ENCODE measurements at regions not wholly inside any gene's neighbourhood (a gene's known extent, or its start where the extent isn't known, plus 50 kb on each side); places are given as distances from the start of the nearest gene placed in this dataset.
A peak's percentile ranks its signal among the peaks of the same experiment; 100 is the strongest.

DNA sequence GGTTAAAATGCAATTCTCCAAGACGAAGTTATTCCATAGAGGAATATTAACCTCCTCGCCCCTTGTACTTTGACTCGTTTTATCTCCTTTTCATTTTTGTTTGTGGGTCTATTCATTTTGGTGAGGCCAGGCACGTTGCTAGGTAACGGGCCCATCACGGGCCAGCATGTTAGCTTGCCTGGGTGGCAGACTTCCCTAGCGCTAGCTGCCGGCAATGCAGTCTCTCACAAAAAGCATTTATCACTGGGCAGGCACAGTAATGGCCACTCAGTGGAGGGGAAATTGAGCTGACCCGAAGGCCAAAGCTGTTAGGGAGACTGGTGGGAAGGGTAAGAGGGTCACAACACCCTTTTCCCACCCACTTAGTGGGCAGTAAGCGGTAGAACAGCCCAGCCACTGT lies 234.4 kb upstream of the FOXD3 start:
- no peak overlapping the region for H3K27ac ChIP-seq (ENCODE audit: low read length)
- TF ChIP-seq MXI1 (conservative IDR thresholded peaks at IDR 0.05; ENCODE audit: poor library complexity, severe bottlenecking) (no peak), RAD21 (conservative IDR thresholded peaks at IDR 0.05) (peak; percentile 15)
- TF ChIP-seq, protein P1, sequence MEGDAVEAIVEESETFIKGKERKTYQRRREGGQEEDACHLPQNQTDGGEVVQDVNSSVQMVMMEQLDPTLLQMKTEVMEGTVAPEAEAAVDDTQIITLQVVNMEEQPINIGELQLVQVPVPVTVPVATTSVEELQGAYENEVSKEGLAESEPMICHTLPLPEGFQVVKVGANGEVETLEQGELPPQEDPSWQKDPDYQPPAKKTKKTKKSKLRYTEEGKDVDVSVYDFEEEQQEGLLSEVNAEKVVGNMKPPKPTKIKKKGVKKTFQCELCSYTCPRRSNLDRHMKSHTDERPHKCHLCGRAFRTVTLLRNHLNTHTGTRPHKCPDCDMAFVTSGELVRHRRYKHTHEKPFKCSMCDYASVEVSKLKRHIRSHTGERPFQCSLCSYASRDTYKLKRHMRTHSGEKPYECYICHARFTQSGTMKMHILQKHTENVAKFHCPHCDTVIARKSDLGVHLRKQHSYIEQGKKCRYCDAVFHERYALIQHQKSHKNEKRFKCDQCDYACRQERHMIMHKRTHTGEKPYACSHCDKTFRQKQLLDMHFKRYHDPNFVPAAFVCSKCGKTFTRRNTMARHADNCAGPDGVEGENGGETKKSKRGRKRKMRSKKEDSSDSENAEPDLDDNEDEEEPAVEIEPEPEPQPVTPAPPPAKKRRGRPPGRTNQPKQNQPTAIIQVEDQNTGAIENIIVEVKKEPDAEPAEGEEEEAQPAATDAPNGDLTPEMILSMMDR (IDR thresholded peaks at IDR 0.05; ENCODE audit: poor library complexity, severe bottlenecking), result peak; percentile 60
- TF ChIP-seq, protein P2, sequence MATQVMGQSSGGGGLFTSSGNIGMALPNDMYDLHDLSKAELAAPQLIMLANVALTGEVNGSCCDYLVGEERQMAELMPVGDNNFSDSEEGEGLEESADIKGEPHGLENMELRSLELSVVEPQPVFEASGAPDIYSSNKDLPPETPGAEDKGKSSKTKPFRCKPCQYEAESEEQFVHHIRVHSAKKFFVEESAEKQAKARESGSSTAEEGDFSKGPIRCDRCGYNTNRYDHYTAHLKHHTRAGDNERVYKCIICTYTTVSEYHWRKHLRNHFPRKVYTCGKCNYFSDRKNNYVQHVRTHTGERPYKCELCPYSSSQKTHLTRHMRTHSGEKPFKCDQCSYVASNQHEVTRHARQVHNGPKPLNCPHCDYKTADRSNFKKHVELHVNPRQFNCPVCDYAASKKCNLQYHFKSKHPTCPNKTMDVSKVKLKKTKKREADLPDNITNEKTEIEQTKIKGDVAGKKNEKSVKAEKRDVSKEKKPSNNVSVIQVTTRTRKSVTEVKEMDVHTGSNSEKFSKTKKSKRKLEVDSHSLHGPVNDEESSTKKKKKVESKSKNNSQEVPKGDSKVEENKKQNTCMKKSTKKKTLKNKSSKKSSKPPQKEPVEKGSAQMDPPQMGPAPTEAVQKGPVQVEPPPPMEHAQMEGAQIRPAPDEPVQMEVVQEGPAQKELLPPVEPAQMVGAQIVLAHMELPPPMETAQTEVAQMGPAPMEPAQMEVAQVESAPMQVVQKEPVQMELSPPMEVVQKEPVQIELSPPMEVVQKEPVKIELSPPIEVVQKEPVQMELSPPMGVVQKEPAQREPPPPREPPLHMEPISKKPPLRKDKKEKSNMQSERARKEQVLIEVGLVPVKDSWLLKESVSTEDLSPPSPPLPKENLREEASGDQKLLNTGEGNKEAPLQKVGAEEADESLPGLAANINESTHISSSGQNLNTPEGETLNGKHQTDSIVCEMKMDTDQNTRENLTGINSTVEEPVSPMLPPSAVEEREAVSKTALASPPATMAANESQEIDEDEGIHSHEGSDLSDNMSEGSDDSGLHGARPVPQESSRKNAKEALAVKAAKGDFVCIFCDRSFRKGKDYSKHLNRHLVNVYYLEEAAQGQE (IDR thresholded peaks at IDR 0.05; ENCODE audit: borderline replicate concordance), result no peak

DNA sequence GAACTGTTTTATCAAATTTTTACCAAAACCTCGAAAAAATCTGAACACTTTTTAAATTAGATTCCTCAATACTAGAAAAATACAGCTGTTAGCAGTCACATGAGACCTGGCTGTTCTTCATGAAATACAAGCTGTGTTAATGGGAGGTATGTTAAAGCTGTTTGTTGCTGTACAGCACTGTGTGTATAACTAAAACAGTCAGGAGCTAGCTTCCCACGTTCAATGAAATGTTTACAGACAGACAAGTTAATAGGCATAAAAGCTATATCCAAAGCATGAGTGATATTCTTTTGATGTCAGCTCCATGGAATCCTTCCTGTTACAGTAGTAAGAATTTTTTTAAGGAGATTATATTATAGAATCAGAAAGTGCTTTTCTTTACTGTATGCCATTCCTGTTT lies 223.2 kb upstream of the FOXD3 start:
- H3K4me3 ChIP-seq (ENCODE audit: low read length), result no peak overlapping the region
- H3K27me3 ChIP-seq (ENCODE audit: insufficient read depth, low read depth, low read length), result no peaks in the 10 kb centered on the region

More for the DNA sequence above, 234.4 kb upstream of the FOXD3 start:
- H3K9me3 ChIP-seq (ENCODE audit: low read length), result no peaks in the 10 kb centered on the region
- no peak overlapping the region for H2AFZ ChIP-seq (ENCODE audit: low read depth, low read length)
- no peaks in the 10 kb centered on the region for H3K27me3 ChIP-seq (ENCODE audit: insufficient read depth, low read depth, low read length)
- no peaks in the 10 kb centered on the region for H3F3A ChIP-seq (ENCODE audit: insufficient read depth, low read length, poor library complexity, severe bottlenecking)
- H3K36me3 ChIP-seq (ENCODE audit: insufficient read depth, low read length), result no peaks in the 10 kb centered on the region
- no peak overlapping the region for H3K9ac ChIP-seq (ENCODE audit: low read length)
- no peak overlapping the region for H3K4me3 ChIP-seq (ENCODE audit: low read length)
- no peaks in the 10 kb centered on the region for H3K9me2 ChIP-seq (ENCODE audit: insufficient read depth, low read length)
- H3K79me2 ChIP-seq (replicated peaks; ENCODE audit: insufficient read depth, low read length), result no peaks in the 10 kb centered on the region
- H4K20me1 ChIP-seq (ENCODE audit: insufficient read depth), result no peaks in the 10 kb centered on the region
- H3K4me2 ChIP-seq (ENCODE audit: low read length), result no peak overlapping the region

More for the DNA sequence above, 223.2 kb upstream of the FOXD3 start:
- Histone ChIP-seq H3K27ac (ENCODE audit: low read length) (no peak overlapping the region), H3K4me2 (ENCODE audit: low read length) (no peak overlapping the region), H3K9ac (ENCODE audit: low read length) (no peak overlapping the region), H3F3A (ENCODE audit: insufficient read depth, low read length, poor library complexity, severe bottlenecking) (no peaks in the 10 kb centered on the region), H3K36me3 (ENCODE audit: insufficient read depth, low read length) (no peaks in the 10 kb centered on the region), H4K20me1 (ENCODE audit: insufficient read depth) (no peaks in the 10 kb centered on the region), H3K79me2 (replicated peaks; ENCODE audit: insufficient read depth, low read length) (no peaks in the 10 kb centered on the region), H2AFZ (ENCODE audit: low read depth, low read length) (no peak overlapping the region), H3K9me3 (ENCODE audit: low read length) (no peaks in the 10 kb centered on the region), H3K9me2 (ENCODE audit: insufficient read depth, low read length) (no peaks in the 10 kb centered on the region)
- no peak for TF ChIP-seq MXI1 (conservative IDR thresholded peaks at IDR 0.05; ENCODE audit: poor library complexity, severe bottlenecking)
- no peak for TF ChIP-seq TAF1 (IDR thresholded peaks at IDR 0.05; ENCODE audit: low read depth)
- TF ChIP-seq RAD21 (conservative IDR thresholded peaks at IDR 0.05), result no peak
- no peak for TF ChIP-seq SMC3 (conservative IDR thresholded peaks at IDR 0.05; ENCODE audit: poor library complexity)
- TF ChIP-seq EP300 (conservative IDR thresholded peaks at IDR 0.05; ENCODE audit: poor library complexity, severe bottlenecking), result no peak
- peak; percentile 84 for TF ChIP-seq POLR2AphosphoS5 (IDR thresholded peaks at IDR 0.05)
- TF ChIP-seq, protein P2 (IDR thresholded peaks at IDR 0.05; ENCODE audit: borderline replicate concordance), result no peak

Data from neural cell (in vitro differentiated cells).